Testis (tissue), 2 donors: ENCODE measurements at regions not wholly inside any gene's neighbourhood (a gene's known extent, or its start where the extent isn't known, plus 50 kb on each side); places are given as distances from the start of the nearest gene placed in this dataset.
A peak's percentile ranks its signal among the peaks of the same experiment; 100 is the strongest.

Experiments
- DNase-seq: peaks from one replicate; pipeline ENCODE4 v3.0.0-alpha.2; 2019
- H3K27ac ChIP-seq, 2 donors: fragments of 200-600 bp; sonication (generic); one replicate each; pipeline ENCODE4 v1.5.1; 2019
- H3K27me3 ChIP-seq: fragments of 200-600 bp; sonication (generic); one replicate; pipeline ENCODE4 v1.5.1; 2019
- H3K36me3 ChIP-seq: fragments of 200-600 bp; sonication (generic); one replicate; pipeline ENCODE4 v1.5.1; 2017; ENCODE audit warnings: low read depth; ENCODE audit errors: missing control alignments
- H3K4me1 ChIP-seq: fragments of 200-600 bp; sonication (generic); one replicate; pipeline ENCODE4 v1.5.1; 2019
- H3K4me3 ChIP-seq, 2 donors: fragments of 200-600 bp; sonication (generic); one replicate each; pipeline ENCODE4 v1.5.1; 2017 to 2019
- H3K9me3 ChIP-seq: fragments of 200-600 bp; sonication (generic); one replicate; pipeline ENCODE4 v1.5.1; 2017
- CTCF ChIP-seq, 3 experiments: fragments of 450-650 bp in 2 of 3; fragments of 200-600 bp in 1 of 3; sonication (generic) in 1 of 3; IDR thresholded peaks; one replicate each; pipeline ENCODE4 v1.5.1; 2016 to 2019; ENCODE audit warnings: antibody characterized with exemption in 3 of 3, mild to moderate bottlenecking in 2 of 3, moderate library complexity in 1 of 3
- POLR2A ChIP-seq: fragments of 450-650 bp; IDR thresholded peaks from one replicate; pipeline ENCODE4 v1.6.1; 2017; ENCODE audit warnings: antibody characterized with exemption, mild to moderate bottlenecking, moderate library complexity
- WGBS, 2 donors: methylation state at CpG; one replicate each; pipeline ENCODE4 v1.1.5; 2018; 5-methylcytosine and 5-hydroxymethylcytosine counted together
- intact Hi-C: fragments of 100-400 bp; cut with DNase I; formaldehyde crosslinking; loops from one replicate; pipeline ENCODE4 v1.15.1; 2023; ENCODE audit warnings: low total_unique reads

GRCh38 chr17:14630046-14630445, 329.2 kb downstream of the HS3ST3B1 start:
- H3K27me3 ChIP-seq, result no peaks in the 10 kb centered on the region
- intact Hi-C loops, result no loop called here
- WGBS, 2 donors, result 44 to 74% methylated on average over 3 of the region's 3 CpGs
- H3K27ac ChIP-seq, result no peak overlapping the region
- H3K4me1 ChIP-seq, result no peaks in the 10 kb centered on the region
- H3K36me3 ChIP-seq, result no peaks in the 10 kb centered on the region
- H3K9me3 ChIP-seq, result no peaks in the 10 kb centered on the region
- no peak overlapping the region for H3K4me3 ChIP-seq
- peak; percentile 24 for DNase-seq
- TF ChIP-seq CTCF (IDR thresholded peaks at IDR 0.05), result no peak
- TF ChIP-seq POLR2A, result no peak

GRCh38 chr17:14622615-14623101, 321.8 kb downstream of the HS3ST3B1 start:
- intact Hi-C loops, result no loop called here
- Histone ChIP-seq H3K27me3 (no peaks in the 10 kb centered on the region), H3K27ac (no peak overlapping the region), H3K9me3 (no peaks in the 10 kb centered on the region), H3K4me3 (no peak overlapping the region), H3K36me3 (no peaks in the 10 kb centered on the region), H3K4me1 (no peaks in the 10 kb centered on the region)
- no peak for TF ChIP-seq CTCF (IDR thresholded peaks at IDR 0.05)
- no peak for TF ChIP-seq POLR2A
- WGBS, 2 donors, result 49 to 58% methylated on average over 5 of the region's 5 CpGs
- no peak for DNase-seq

- no peak for DNase-seq
- Histone ChIP-seq H3K27ac (no peak overlapping the region), H3K4me1 (no peaks in the 10 kb centered on the region), H3K9me3 (no peaks in the 10 kb centered on the region), H3K4me3 (no peak overlapping the region), H3K27me3 (no peaks in the 10 kb centered on the region), H3K36me3 (no peaks in the 10 kb centered on the region)
- TF ChIP-seq POLR2A, result no peak
- TF ChIP-seq CTCF (IDR thresholded peaks at IDR 0.05), result no peak
- intact Hi-C loops, result no loop called here
- 68% methylated on average over 13 of the region's 13 CpGs for WGBS, 2 donors
Measured at GRCh38 chr17:14621826-14622614, 321.1 kb downstream of the HS3ST3B1 start.

GRCh38 chr17:14619821-14620220, 318.9 kb downstream of the HS3ST3B1 start:
- Histone ChIP-seq H3K27ac (no peak overlapping the region), H3K9me3 (no peaks in the 10 kb centered on the region), H3K4me1 (no peaks in the 10 kb centered on the region), H3K27me3 (no peaks in the 10 kb centered on the region), H3K4me3 (no peak overlapping the region), H3K36me3 (no peaks in the 10 kb centered on the region)
- WGBS, 2 donors, result 73 to 92% methylated on average over 4 of the region's 4 CpGs
- intact Hi-C loops, result no loop called here
- TF ChIP-seq POLR2A (no peak), CTCF (IDR thresholded peaks at IDR 0.05) (no peak)
- DNase-seq, result no peak

- intact Hi-C loops, result no loop called here
- H3K4me3 ChIP-seq, result no peak overlapping the region
- no peak overlapping the region for H3K27ac ChIP-seq
- H3K27me3 ChIP-seq, result no peaks in the 10 kb centered on the region
- 96% methylated on average over 2 of the region's 2 CpGs for WGBS, 2 donors
- H3K9me3 ChIP-seq, result no peaks in the 10 kb centered on the region
- no peak for DNase-seq
- TF ChIP-seq POLR2A (no peak), CTCF (IDR thresholded peaks at IDR 0.05) (no peak)
- no peaks in the 10 kb centered on the region for H3K36me3 ChIP-seq
- H3K4me1 ChIP-seq, result no peaks in the 10 kb centered on the region
Measured at GRCh38 chr17:14616528-14616927, 315.6 kb downstream of the HS3ST3B1 start.
